Neuron (in vitro differentiated cells): ENCODE measurements at regions not wholly inside any gene's neighbourhood (a gene's known extent, or its start where the extent isn't known, plus 50 kb on each side); places are given as distances from the start of the nearest gene placed in this dataset.

ENCODE experiments used
- H2AFZ ChIP-seq: one replicate; pipeline ENCODE4 v1.6.1; 2013; ENCODE audit warnings: low read depth, mild to moderate bottlenecking, inconsistent platforms, low read length, moderate library complexity
- H3K27me3 ChIP-seq: one replicate; pipeline ENCODE4 v1.6.1; 2013; ENCODE audit warnings: low read length; ENCODE audit not compliant: insufficient read depth
- H3K36me3 ChIP-seq: one replicate; pipeline ENCODE4 v1.6.1; 2013; ENCODE audit warnings: low read length; ENCODE audit not compliant: insufficient read depth
- H3K4me1 ChIP-seq: one replicate; pipeline ENCODE4 v1.6.1; 2013; ENCODE audit warnings: low read length; ENCODE audit not compliant: insufficient read depth
- H3K4me3 ChIP-seq: 2 replicates; pipeline ENCODE4 v1.5.1; 2013; ENCODE audit warnings: mild to moderate bottlenecking, low read length, moderate library complexity
- H3K9me3 ChIP-seq: one replicate; pipeline ENCODE4 v1.6.1; 2013; ENCODE audit warnings: low read length

GRCh38 chr9:126043681-126044080, 282.9 kb upstream of the MVB12B start:
- Histone ChIP-seq H3K9me3 (no peaks in the 10 kb centered on the region), H3K27me3 (peaks cover 5% of the 10 kb centered on the region), H3K4me1 (peaks cover 5% of the 10 kb centered on the region), H3K4me3 (no peak overlapping the region), H3K36me3 (no peaks in the 10 kb centered on the region), H2AFZ (no peak overlapping the region)

GRCh38 chr9:126049088-126049487, 277.5 kb upstream of the MVB12B start:
- H3K9me3 ChIP-seq = no peaks in the 10 kb centered on the region
- H3K36me3 ChIP-seq = no peaks in the 10 kb centered on the region
- no peaks in the 10 kb centered on the region for H3K27me3 ChIP-seq
- no peak overlapping the region for H2AFZ ChIP-seq
- no peak overlapping the region for H3K4me3 ChIP-seq
- H3K4me1 ChIP-seq = no peaks in the 10 kb centered on the region

- Histone ChIP-seq H2AFZ (no peak overlapping the region), H3K4me3 (no peak overlapping the region), H3K27me3 (no peaks in the 10 kb centered on the region), H3K9me3 (no peaks in the 10 kb centered on the region), H3K36me3 (no peaks in the 10 kb centered on the region), H3K4me1 (no peaks in the 10 kb centered on the region)
Measured at GRCh38 chr9:126049896-126050604, 276.6 kb upstream of the MVB12B start.

- H3K4me3 ChIP-seq = no peak overlapping the region
- no peaks in the 10 kb centered on the region for H3K36me3 ChIP-seq
- no peaks in the 10 kb centered on the region for H3K9me3 ChIP-seq
- no peaks in the 10 kb centered on the region for H3K27me3 ChIP-seq
- no peaks in the 10 kb centered on the region for H3K4me1 ChIP-seq
- H2AFZ ChIP-seq = no peak overlapping the region
Measured at GRCh38 chr9:126050605-126050990, 276.0 kb upstream of the MVB12B start.

GRCh38 chr9:126051446-126052130, 275.0 kb upstream of the MVB12B start:
- Histone ChIP-seq H3K4me1 (no peaks in the 10 kb centered on the region), H3K9me3 (no peaks in the 10 kb centered on the region), H3K4me3 (no peak overlapping the region), H2AFZ (no peak overlapping the region), H3K27me3 (no peaks in the 10 kb centered on the region), H3K36me3 (no peaks in the 10 kb centered on the region)

GRCh38 chr9:126052791-126053190, 273.8 kb upstream of the MVB12B start:
- H2AFZ ChIP-seq = no peak overlapping the region
- H3K4me1 ChIP-seq = peaks cover 1% of the 10 kb centered on the region
- no peak overlapping the region for H3K4me3 ChIP-seq
- no peaks in the 10 kb centered on the region for H3K9me3 ChIP-seq
- no peaks in the 10 kb centered on the region for H3K27me3 ChIP-seq
- H3K36me3 ChIP-seq = no peaks in the 10 kb centered on the region

- Histone ChIP-seq H3K9me3 (no peaks in the 10 kb centered on the region), H3K36me3 (no peaks in the 10 kb centered on the region), H2AFZ (no peak overlapping the region), H3K4me3 (no peak overlapping the region), H3K27me3 (no peaks in the 10 kb centered on the region), H3K4me1 (peaks cover 8% of the 10 kb centered on the region)
Measured at GRCh38 chr9:126053913-126054312, 272.7 kb upstream of the MVB12B start.

GRCh38 chr9:126055381-126055985, 271.1 kb upstream of the MVB12B start:
- peaks cover 8% of the 10 kb centered on the region for H3K4me1 ChIP-seq
- no peak overlapping the region for H2AFZ ChIP-seq
- no peaks in the 10 kb centered on the region for H3K36me3 ChIP-seq
- no peaks in the 10 kb centered on the region for H3K9me3 ChIP-seq
- no peak overlapping the region for H3K4me3 ChIP-seq
- no peaks in the 10 kb centered on the region for H3K27me3 ChIP-seq

- H3K9me3 ChIP-seq = no peaks in the 10 kb centered on the region
- no peaks in the 10 kb centered on the region for H3K27me3 ChIP-seq
- H3K4me3 ChIP-seq = no peak overlapping the region
- H3K4me1 ChIP-seq = peaks cover 8% of the 10 kb centered on the region
- no peak overlapping the region for H2AFZ ChIP-seq
- H3K36me3 ChIP-seq = no peaks in the 10 kb centered on the region
Measured at GRCh38 chr9:126056312-126057021, 270.2 kb upstream of the MVB12B start.

- Histone ChIP-seq H3K9me3 (no peaks in the 10 kb centered on the region), H3K36me3 (no peaks in the 10 kb centered on the region), H2AFZ (no peak overlapping the region)
Measured at GRCh38 chr9:126057121-126057825, 269.4 kb upstream of the MVB12B start.

GRCh38 chr9:126058011-126058531, 268.6 kb upstream of the MVB12B start:
- peaks cover 8% of the 10 kb centered on the region for H3K4me1 ChIP-seq
- H3K27me3 ChIP-seq = no peaks in the 10 kb centered on the region
- H3K36me3 ChIP-seq = no peaks in the 10 kb centered on the region

More at GRCh38 chr9:126057121-126057825, 269.4 kb upstream of the MVB12B start:
- Histone ChIP-seq H3K4me3 (no peak overlapping the region), H3K27me3 (no peaks in the 10 kb centered on the region), H3K4me1 (peaks cover 8% of the 10 kb centered on the region)

GRCh38 chr9:126058591-126058990, 268.0 kb upstream of the MVB12B start:
- H2AFZ ChIP-seq = no peak overlapping the region
- H3K9me3 ChIP-seq = no peaks in the 10 kb centered on the region
- H3K36me3 ChIP-seq = no peaks in the 10 kb centered on the region
- no peak overlapping the region for H3K4me3 ChIP-seq
- H3K27me3 ChIP-seq = no peaks in the 10 kb centered on the region
- H3K4me1 ChIP-seq = peaks cover 8% of the 10 kb centered on the region

More at GRCh38 chr9:126058011-126058531, 268.6 kb upstream of the MVB12B start:
- Histone ChIP-seq H2AFZ (no peak overlapping the region), H3K9me3 (no peaks in the 10 kb centered on the region), H3K4me3 (no peak overlapping the region)
